GM21737 (cell line): ENCODE measurements at regions not wholly inside any gene's neighbourhood (a gene's known extent, or its start where the extent isn't known, plus 50 kb on each side); places are given as distances from the start of the nearest gene placed in this dataset.
"Not testable (repeated sequence)": the region's sequence is repeated elsewhere in the genome, so short reads cannot be mapped to it uniquely, and the experiment has no call there.

Source experiments
- ATAC-seq: cut with Tn5 transposase; IDR thresholded peaks from one replicate; pipeline ENCODE4 v1.9.1; 2021; ENCODE audit warnings: mild to moderate bottlenecking, moderate library complexity; ENCODE audit not compliant: unreplicated experiment

DNA sequence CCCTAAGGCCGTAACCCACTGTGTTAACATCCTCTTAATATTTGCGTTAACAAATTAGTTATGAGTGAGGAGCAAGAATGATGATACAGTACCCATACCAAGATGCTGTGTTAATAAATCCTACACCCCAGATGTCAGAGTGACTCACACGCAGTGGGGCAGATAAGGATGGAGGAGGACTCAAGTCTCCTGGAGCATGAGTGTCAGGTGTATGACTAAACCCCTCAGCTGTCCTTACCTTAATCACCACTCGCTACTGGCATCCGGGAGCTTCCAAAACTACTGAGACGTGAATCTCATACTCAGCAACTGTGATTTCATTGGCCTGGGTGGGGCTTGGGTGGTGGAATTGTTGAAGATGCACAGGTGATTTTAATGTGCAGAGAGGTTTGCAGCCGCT is 131.3 kb upstream of the MTHFD1L start:
- ATAC-seq, result no peak

DNA sequence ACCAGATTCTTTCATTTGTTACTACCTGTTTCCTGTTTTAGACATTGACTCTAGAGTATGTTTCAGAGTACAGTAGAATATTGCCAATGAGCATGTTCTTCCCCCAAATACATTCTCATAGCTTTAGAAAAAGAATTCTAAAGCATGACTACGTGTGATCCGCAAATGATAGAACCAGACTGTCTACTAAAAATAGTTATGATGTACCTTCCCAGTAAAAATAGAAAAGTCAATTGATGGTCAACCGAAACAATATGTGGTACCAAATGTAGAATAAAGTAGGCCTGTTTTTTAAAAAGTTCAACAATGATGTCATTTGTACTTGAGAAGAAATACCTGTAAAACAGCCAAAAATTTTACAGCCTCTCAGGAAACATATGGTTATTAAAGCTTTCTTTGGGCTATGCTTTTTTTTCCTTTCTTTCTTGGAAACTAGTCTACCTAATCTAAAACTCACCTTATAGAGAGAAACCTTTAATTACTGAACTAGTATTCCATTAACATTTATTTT is 130.1 kb upstream of the MTHFD1L start:
- no peak for ATAC-seq

DNA sequence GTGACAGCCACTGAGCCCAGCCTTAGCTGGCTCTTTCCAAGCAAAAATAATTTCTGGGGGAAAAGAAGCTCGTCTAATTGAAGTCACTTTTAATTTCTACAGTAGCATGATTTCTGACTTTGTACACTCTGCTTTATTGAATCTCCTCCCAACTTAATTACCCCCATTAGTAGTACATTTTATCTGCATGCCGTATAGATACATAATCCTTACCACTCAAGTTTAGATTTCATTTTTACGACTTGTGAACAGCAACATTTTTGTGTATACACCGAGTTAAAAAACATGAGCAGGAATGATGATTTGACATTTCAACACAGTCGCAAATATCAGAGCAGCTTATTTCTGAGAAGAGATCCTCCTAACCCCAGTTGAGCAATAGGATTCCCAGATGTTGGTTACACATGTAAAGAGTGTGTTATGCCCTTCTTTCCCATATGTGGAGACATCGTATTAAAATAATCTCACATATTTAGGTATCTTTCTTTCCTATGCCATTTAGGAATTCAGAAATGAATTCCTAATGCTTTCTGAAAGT is 127.3 kb upstream of the MTHFD1L start:
- ATAC-seq, result no peak

DNA sequence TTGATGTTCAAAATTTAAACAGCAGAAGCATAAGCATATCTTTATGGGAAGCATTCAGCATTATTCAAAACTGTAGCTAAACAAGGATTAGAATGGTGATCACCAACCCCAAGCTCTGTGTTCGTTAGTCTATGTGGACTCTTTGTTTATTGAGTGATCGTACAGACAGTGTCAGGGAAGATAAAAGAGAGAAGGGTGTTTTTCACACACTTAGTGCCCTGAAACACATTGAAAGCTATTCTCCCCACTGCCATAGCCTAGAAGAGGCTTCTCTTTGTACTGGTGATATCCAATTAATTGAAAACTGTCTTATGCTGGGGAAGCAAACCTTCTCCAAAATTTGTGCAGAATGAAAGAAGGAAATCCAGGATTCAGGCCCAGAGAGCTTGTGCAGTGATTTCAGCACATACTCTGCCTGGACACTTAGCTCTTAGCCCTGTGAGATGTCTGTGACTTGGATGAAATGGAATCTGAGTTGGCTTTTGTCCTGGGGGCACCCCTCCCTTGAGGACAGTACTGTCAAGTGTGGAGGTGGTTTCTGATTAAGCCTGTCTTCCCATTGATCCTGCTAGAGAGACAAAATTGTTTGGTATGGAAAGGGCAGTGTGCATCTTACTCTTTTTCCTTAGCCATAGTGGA is 125.7 kb upstream of the MTHFD1L start:
- no peak for ATAC-seq

DNA sequence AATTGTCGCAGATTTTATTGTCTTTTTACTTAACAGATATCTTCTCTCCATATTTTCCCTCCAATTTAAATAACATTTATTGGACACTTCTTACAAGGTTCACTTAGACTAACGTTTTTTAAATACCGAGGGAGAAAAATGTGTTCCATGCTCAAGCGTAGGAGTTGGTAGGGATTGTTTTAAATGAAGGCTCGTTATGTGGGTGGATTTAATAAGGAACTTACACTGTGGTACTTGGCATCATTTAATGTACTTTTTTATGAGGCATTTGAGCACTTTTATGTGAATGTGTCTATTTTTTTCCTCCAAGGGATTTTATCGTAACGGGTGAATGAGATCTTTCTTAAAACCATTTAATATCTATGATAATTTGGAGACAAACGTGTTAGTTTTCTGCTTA is 125.0 kb upstream of the MTHFD1L start:
- ATAC-seq, result no peak

DNA sequence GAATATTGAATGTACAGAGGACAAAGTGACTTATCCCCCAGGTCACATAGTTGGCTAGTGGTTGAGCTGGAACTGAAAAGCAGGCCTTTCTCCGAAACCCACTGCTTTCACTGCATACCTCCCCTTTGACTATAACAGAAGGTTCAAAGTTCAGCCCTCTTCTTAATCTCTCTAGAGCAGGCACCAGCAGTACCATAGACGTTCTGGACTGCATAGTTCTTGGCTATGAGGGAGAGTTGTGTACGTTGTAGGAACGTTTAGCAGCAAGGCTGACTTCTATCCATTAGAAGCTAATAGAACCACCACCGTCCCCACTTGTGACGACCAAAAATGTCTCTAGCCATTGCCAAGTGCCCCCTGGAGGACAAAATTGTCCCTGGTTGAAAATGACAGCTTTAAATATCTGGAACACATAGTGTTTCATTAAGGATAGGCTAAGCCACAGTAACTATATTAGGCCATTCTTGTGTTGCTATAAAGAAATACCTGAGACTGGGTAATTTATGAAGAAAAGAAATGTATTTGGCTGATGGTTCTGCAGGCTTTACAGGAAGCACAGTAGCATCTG is 123.8 kb upstream of the MTHFD1L start:
- no peak for ATAC-seq

DNA sequence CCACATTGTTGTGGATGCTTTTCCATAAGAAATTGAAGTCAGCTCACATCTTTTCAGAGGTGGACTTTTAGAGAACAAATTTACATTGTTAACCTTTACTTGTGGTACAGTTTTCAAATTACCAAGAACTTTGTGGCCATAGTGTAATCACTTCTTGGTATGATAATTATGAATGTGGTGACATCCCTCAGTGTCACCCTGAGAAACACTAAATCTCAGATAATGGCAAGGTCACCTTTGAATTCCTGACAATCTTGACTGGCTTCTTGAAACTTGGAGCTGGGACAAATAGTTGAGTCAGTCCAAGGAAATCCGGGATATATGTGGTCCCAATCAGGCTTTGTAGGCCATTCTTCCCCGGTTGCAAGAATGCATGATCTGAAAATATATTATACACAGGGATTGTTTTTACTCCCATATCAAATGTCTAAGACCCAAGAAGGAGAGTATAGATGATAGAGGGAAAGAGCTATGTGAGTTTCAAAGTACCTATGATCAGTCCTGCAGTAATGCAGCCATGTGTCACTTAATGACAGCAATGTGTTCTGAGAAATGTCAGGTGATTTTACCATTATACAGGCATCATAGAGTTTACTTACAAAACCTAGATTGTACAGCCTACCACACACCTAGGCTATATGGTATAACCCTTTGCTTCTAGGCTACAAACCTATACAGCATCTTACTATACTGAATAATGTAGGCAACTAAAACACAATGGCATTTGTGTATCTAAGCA is 120.8 kb upstream of the MTHFD1L start:
- no peak for ATAC-seq

DNA sequence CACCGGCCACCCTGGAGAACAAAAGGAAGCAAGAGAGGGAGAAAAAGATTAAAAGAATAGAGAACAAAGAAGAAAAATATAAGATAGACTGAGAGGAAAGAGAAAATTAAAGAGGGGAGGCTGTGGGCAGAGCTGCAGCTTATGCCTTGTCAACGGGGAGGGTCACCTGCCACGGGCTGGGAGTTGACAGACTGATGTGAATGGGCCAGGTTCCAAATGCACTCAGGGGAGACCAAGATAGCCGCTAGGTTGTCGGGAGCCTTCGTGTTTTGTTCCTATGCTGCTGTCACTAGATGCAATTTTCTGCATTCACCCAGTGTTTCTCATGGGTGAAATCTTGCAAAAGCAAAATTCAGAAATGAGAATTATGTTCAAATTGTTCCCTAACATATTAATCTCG is 119.6 kb upstream of the MTHFD1L start:
- no peak for ATAC-seq

DNA sequence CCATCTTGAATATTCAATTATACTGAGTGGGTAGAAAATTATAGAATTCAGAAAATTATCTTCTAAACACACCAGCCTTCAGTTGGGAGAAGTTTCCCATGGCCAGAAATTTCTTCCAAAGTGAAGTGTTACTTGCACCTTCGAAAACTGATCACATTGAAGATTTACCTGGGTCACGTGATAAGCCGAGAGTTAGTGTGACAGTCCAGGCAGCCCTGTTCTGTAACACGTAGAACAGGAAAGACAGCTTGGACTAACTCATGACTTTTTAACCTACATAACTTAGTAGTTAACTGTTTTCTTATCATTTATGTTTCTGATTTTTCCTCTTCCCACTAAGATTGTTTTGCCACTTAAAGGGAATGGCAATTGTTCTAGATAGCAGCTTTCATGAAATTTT is 118.3 kb upstream of the MTHFD1L start:
- ATAC-seq, result no peak

DNA sequence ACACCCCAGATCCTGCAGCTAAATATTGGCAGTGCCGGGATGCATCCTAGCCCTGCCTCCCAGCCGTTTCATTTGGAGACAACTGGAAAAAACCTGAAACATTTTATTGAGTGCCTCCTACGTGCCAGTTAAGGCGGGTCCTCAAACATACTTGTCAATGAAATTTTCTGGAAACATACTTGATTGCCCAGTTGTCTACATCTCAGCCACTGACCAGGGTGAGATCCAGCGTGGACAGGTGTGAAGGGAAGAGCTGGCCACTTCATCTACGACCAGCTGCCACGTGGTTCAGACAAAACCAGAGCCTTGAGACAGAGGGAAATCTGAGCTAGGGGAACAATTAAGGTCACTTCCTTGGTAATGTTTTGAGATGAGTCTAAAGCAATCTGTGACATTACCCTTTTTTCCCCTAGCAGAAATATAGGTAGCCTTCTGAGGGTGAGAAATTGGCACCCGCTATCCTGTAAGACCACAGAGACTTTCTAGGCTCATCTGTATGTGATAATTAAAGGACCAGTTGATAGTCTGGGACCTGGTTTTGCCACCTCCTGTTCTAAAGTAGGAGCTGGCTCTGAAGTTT is 116.3 kb upstream of the MTHFD1L start:
- ATAC-seq, result no peak

DNA sequence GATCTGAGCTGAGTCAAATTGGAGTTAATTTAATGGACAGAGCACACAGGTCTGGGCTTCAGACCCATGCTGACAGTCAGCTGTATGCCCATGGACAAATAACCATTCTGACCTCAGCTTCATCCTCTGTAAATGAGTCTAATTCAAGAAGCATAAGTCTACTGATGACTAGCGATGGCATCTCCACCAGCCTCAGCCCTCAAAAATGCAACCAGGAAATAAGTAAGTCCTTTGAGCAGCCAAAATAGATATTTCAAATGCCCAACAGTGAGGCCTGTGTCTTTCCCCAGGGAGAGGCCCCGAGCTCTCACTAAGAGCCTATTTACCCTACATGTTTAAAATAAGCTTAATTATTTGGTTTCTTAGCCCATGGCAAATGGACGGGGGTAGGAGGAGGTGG is 114.2 kb upstream of the MTHFD1L start:
- ATAC-seq, result no peak

DNA sequence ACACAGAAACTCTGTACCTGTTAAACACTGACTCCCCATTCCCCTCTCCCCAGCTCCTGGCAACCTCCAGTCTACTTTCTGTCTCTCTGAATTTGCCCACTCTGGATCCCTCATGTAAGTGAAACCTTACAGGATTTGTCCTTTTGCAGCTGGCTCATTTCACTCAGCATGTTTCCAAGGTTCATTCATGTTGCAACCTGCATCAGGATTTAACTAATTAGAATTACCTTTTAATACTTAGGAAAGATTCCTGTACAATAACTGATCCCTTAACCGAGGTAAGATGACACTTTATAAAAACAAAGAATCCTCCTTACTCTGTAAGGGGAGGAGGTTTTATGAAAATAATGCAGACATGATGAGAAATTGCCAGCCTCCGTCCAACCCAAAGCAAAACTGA is 113.1 kb upstream of the MTHFD1L start:
- ATAC-seq, result no peak

DNA sequence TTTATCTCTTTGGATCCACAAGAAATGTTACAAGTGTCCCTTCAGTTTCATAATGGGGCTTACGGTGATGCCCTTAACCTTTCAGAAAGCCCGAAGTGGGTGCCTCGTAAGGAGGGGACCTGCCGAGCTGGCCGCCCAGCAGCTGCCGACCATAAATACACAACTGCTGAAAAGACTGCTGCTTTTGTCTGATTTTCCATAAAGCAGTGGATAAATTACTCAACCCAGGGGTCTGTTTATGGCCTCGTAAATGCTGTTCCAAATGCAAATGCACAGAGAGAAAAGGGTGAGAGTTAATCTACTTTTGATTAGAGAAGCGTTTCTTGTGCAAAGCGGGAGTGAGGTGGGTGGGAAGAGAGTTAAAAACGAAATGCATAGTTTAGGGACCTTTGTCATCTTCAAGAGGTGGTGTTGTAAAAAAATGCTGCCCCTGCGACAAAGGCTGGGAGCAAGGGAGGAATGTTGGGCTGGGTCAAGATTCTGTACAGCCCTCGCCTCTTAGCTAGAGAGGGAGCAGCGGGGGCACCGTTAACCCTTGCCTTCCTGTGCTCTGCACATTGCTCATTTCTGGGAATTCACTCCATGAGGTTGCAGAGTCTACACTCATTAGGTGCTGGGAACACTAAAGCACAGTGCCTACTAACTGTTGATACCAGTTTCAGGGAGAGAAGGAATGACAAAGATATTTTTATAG is 112.0 kb upstream of the MTHFD1L start:
- ATAC-seq, result no peak

DNA sequence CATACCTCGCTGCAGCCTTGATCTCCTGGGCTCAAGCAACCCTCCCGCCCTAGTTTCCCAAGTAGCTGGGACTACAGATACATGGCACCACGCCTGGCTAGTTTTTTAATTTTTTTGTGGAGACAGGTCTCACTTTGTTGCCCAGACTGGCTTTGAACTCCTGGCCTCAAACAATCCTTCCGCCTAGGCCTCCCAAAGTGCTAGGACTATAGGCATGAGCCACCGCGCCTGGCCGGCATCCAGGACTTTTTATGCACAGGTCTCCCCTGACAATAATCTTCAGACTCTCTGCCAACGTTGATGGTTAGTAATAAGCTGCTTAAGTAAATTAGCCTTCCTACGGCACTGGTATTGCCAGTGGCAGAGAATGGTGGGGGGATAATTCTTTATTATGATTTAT is 110.5 kb upstream of the MTHFD1L start:
- ATAC-seq, result no peak

DNA sequence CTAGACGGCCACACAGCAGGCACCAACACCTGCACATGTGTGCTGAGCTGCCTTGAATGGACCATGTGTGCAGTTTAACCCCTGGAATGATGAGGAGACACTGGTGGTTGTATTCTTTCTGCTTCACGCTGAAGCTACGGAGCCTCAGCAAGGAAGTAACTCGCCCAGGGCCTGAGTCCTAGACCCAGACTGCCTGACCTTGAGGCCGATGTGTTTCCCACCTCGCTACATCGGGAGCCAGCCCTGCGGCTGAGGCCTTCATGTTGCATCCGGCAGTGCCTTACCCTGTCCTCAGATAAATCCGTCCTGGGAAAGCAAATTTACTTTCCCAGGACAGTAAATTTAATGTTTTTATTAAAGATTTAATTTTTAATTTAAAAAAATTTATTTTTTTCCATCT is 110.0 kb upstream of the MTHFD1L start:
- no peak for ATAC-seq

DNA sequence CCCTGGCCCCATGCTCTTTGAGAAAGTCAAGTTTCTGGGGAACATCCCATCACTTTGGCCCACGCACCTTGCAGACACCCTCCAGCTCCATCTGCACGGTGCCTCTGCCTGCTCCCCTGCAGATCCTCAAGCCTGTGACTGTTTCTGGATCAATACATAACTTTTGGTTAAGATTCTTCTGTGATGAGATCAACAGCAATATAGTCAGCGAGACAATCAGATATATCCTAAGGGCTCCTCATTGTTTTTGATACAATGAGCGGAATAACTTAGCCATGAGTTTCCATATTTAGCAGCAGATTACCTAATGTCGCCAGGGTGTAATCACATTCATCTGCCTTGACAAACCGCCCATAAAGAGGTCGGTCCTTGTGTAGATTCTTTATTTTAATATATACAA is 109.3 kb upstream of the MTHFD1L start:
- no peak for ATAC-seq

DNA sequence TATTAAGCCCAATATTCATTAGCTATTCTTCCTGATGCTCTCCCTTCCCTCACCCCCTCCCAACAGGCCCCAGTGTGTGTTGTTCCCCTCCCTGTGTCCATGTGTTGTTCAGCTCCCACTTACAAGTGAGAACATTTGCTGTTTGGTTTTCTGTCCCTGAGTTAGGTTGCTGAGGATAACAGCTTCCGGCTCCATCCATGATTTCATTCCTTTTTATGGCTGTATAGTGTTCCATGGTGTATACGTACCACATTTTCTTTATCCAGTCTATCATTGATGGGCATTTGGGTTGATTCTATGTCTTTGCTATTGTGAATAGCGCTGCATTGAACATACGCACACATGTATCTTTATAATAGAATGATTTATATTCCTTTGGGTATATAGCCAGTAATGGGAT is 107.7 kb upstream of the MTHFD1L start:
- ATAC-seq, result not testable (repeated sequence)

DNA sequence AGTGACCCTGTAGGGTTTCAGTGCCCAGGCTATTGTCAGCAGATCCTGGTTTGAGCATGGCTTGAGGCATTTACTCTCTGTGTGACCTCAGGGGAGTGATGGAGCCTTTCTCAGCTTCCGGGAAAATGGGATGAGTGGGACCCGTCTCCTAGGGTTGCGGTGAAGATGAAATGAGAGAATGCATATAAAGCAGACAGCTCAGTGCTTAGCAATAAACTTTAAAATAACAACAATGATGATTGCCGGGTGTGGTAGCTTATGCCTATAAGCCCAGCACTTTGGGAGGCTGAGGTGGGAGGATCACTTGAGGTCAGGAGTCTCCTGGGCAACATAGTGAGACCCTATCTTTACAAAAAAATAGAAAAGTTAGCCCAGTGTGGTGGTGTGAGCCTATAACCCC is 106.0 kb upstream of the MTHFD1L start:
- ATAC-seq, result no peak

DNA sequence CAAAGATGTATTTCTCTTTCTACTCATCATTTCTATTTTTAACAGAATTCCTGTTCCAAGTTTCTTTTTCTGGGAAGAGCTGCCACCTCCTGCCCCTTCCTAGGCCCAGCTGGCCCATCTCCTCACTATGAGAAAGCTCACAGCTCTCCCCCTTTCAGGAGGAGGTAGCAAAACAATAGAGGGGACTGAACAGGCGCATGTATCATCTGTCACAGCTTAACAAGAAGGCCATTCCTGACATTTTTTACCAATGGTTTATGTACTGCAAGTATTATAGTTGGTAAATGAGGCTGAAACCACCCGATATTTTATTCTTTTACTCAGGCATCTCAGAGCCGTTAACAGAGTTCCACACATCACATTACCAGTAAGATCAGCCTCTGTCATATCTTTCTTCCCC is 103.7 kb upstream of the MTHFD1L start:
- ATAC-seq, result no peak

DNA sequence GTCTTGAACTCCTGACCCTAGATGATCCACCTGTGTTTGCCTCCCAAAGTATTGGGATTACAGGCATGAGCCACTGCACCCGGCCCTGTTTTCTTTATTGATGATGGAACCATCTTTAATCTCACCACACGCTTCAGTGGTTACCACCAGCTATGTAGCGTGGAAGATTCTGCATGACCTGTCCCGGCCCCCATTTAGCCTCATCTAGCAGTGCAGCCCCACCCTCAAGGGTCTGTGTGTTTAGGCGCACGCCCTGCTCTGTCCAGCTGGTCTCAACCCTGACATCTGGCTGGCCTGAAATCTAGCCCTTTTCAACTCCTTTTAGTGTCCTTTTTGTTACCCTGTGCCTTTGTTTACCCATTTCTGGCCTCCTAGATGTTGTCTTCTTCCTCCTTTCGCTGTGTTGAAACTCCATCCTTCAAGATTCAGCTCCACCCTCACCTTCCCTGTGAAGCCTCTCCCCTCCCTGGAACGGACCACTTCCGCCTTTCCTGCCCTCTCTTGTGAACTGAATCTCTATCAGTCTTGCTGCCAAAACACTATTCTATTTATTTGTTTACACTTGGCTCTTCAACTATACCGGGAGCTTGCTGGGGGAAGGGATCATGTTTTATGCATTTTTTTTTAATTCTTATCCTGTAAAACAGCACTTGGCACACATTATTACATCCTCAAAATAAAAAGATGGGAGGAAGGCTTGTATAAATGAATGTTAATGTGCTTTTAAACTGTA is 101.0 kb upstream of the MTHFD1L start:
- ATAC-seq, result no peak
